Lung (tissue), 11 donors: ENCODE measurements at regions not wholly inside any gene's neighbourhood (a gene's known extent, or its start where the extent isn't known, plus 50 kb on each side); places are given as distances from the start of the nearest gene placed in this dataset.

Experiments
- ATAC-seq: fragments of 200-7000 bp; cut with Tn5 transposase; one replicate; pipeline ENCODE4 v1.9.1; 2020; ENCODE audit warnings: moderate number of reproducible peaks; ENCODE audit not compliant: insufficient read depth, low FRiP score
- DNase-seq, 3 donors: peaks; one replicate each; pipeline ENCODE4 v3.0.0-alpha.2; 2013 to 2017
- H3K27ac ChIP-seq, 2 donors: one replicate each; pipeline ENCODE4 v1.5.1; 2013; ENCODE audit warnings: mild to moderate bottlenecking in 2 of 2, moderate library complexity in 2 of 2, control low read depth in 1 of 2, inconsistent platforms in 1 of 2, low read depth in 1 of 2, low read length in 1 of 2
- H3K27me3 ChIP-seq, 3 donors: one replicate each; pipeline ENCODE4 v1.5.1; 2013; ENCODE audit warnings: low read length in 2 of 3; ENCODE audit not compliant: control insufficient read depth in 3 of 3, insufficient read depth in 3 of 3
- H3K36me3 ChIP-seq, 4 donors: one replicate each; pipeline ENCODE4 v1.5.1; 2013; ENCODE audit warnings: low read length in 4 of 4, mild to moderate bottlenecking in 1 of 4, moderate library complexity in 1 of 4; ENCODE audit not compliant: control insufficient read depth in 4 of 4, insufficient read depth in 4 of 4
- H3K4me1 ChIP-seq, 5 donors: one replicate each; pipeline ENCODE4 v1.5.1; 2013; ENCODE audit warnings: low read length in 5 of 5, mild to moderate bottlenecking in 2 of 5, moderate library complexity in 1 of 5; ENCODE audit not compliant: control insufficient read depth in 5 of 5, insufficient read depth in 5 of 5
- H3K4me3 ChIP-seq: one replicate; pipeline ENCODE4 v1.5.1; 2013; ENCODE audit warnings: mild to moderate bottlenecking, control low read depth, moderate library complexity
- H3K9ac ChIP-seq, 2 donors: one replicate each; pipeline ENCODE4 v1.5.1; 2013; ENCODE audit warnings: low read length in 2 of 2, control low read depth in 1 of 2; ENCODE audit not compliant: insufficient read depth in 1 of 2
- H3K9me3 ChIP-seq, 4 donors: one replicate each; pipeline ENCODE4 v1.5.1; 2013; ENCODE audit warnings: low read length in 3 of 4, mild to moderate bottlenecking in 1 of 4, moderate library complexity in 1 of 4; ENCODE audit not compliant: control insufficient read depth in 4 of 4, insufficient read depth in 3 of 4
- WGBS, 2 donors: extraction: QIAGEN DNeasy Blood & Tissue Kit; methylation state at CpG; one replicate each; pipeline ENCODE4 v1.1.7; 2013; 5-methylcytosine and 5-hydroxymethylcytosine counted together
- TF ChIP-seq, protein P1 (sequence below): IDR thresholded peaks from 2 replicates; pipeline ENCODE4 v1.5.1; 2012; ENCODE audit warnings: mild to moderate bottlenecking; ENCODE audit errors: control extremely low read depth, extremely low read depth
- donor health status: control.
- donor health status: control.
- donor health status: Bipolar disorder and iron deficiency.
- donor health status: healthy.
- donor health status: DM: yes; HTN: yes; CAD: no.

DNA sequence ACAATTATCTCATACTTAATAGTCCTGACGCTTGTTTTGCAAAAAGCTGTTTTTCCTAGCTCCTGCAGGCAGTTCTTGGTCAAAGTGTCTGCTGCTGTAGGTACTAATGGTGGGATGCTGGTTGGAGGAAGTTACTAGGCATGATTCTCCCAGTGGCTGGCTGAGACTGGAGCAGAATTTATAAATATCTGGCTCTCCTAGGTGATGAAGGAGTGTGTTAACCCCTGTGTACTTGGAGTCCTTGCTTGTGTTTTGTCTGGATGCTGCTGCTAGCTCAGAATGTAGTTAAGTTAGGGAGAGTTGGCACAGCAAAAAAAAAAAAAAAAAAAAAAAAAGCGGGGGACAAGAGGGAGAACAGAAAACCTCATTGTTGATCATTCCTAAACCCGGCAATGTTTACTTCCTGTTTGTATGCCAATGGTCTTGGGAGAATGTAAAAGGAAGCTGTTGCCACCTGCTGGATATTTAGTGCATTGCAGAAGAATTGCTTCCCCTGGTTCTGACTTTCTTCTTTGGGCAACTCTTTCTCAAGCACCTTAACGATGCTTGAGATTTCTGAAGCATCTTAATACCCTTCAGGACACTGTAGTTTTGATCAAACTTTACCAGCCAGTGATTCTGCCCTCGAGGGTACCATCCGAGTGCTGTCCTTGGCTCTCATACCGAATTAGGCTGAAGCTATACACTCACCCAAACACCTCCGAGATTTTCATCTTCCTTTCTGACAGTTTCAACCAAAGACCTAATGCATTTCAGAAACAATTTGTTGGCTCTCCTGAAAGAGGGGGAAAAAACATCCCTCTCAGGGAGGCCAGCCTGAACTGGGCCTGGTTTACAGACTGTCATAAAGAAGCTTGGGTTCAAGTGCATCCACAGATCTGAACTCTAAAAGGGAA is 71.7 kb upstream of the WWC1 start:
- H3K9ac ChIP-seq: peak overlapping the region in 1 of 2 donors; percentile 20
- peak; percentile 75 to 93 (median 92) for DNase-seq
- peak; percentile 85 for ATAC-seq
- H3K9me3 ChIP-seq: no peaks in the 10 kb centered on the region
- H3K27ac ChIP-seq: no peak overlapping the region
- H3K4me3 ChIP-seq: no peak overlapping the region
- peaks cover 0 to 5% (median 2%) of the 10 kb centered on the region in 4 donors for H3K36me3 ChIP-seq
- H3K4me1 ChIP-seq: peaks cover 0 to 6% (median 2%) of the 10 kb centered on the region in 5 donors
- no peaks in the 10 kb centered on the region for H3K27me3 ChIP-seq
- TF ChIP-seq, protein P1, sequence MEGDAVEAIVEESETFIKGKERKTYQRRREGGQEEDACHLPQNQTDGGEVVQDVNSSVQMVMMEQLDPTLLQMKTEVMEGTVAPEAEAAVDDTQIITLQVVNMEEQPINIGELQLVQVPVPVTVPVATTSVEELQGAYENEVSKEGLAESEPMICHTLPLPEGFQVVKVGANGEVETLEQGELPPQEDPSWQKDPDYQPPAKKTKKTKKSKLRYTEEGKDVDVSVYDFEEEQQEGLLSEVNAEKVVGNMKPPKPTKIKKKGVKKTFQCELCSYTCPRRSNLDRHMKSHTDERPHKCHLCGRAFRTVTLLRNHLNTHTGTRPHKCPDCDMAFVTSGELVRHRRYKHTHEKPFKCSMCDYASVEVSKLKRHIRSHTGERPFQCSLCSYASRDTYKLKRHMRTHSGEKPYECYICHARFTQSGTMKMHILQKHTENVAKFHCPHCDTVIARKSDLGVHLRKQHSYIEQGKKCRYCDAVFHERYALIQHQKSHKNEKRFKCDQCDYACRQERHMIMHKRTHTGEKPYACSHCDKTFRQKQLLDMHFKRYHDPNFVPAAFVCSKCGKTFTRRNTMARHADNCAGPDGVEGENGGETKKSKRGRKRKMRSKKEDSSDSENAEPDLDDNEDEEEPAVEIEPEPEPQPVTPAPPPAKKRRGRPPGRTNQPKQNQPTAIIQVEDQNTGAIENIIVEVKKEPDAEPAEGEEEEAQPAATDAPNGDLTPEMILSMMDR: peak; percentile 88
- WGBS, 2 donors: 30 to 34% methylated on average over 7 to 8 of the region's 8 CpGs

DNA sequence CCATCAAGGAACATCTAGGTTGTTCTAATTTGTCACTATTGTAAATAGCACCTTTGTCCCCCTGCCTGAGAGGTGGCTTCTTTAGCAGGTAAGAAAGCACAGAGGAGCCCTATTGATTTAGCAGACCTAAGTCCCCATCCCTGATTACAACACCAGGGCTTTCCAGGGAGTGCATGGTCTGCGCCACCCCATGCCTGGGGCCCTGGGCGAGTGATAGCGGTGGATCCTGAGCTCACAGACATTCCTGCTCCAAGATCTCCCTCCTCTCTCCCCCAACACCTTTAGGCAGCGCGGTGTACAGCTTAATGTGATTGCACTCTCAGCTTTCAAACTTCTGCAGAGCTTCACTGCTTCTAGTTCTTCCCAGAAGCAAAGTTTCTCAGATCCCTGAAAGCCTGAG is 67.4 kb upstream of the WWC1 start:
- no peak for ATAC-seq
- H3K9ac ChIP-seq: no peak overlapping the region
- 89 to 92% methylated on average over 5 of the region's 5 CpGs for WGBS, 2 donors

DNA sequence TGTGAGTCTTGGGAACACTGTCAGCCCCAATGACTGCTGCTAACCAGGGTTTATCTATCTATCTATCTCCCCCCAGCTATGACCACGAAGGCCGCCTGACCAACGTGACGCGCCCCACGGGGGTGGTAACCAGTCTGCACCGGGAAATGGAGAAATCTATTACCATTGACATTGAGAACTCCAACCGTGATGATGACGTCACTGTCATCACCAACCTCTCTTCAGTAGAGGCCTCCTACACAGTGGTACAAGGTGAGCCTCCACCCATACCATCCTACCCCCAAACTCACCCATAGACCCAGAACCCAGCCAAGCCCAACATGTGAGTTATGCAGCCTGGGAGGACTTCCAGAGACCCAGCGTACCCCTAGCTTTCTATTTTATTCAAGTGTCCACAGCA is 65.4 kb upstream of the WWC1 start:
- TF ChIP-seq, protein P1: no peak
- whole genome bisulfite sequencing, 2 donors: 83 to 94% methylated on average over 10 of the region's 10 CpGs
- H3K27ac ChIP-seq: peak overlapping the region in 1 of 2 donors; percentile 29
- H3K9ac ChIP-seq: no peak overlapping the region
- H3K9me3 ChIP-seq: peaks cover 0 to 2% (median 0%) of the 10 kb centered on the region in 4 donors
- peaks cover 0 to 4% (median 1%) of the 10 kb centered on the region in 4 donors for H3K36me3 ChIP-seq
- ATAC-seq (no peak), DNase-seq (no peak)
- H3K4me3 ChIP-seq: no peak overlapping the region
- H3K4me1 ChIP-seq: peaks cover 0 to 6% (median 0%) of the 10 kb centered on the region in 5 donors
- no peaks in the 10 kb centered on the region for H3K27me3 ChIP-seq

More for the DNA sequence above, 67.4 kb upstream of the WWC1 start:
- TF ChIP-seq, protein P1: no peak
- Histone ChIP-seq H3K4me1 (peaks cover 0 to 6% (median 5%) of the 10 kb centered on the region in 5 donors), H3K36me3 (peaks cover 0 to under 1% (median 0%) of the 10 kb centered on the region in 4 donors), H3K27me3 (no peaks in the 10 kb centered on the region), H3K27ac (no peak overlapping the region), H3K9me3 (peaks cover 0 to 2% (median 0%) of the 10 kb centered on the region in 4 donors), H3K4me3 (no peak overlapping the region)
- DNase-seq: no peak
